ENCODE measurements at regions not wholly inside any gene's neighbourhood (a gene's known extent, or its start where the extent isn't known, plus 50 kb on each side); places are given as distances from the start of the nearest gene placed in this dataset.

DNA sequence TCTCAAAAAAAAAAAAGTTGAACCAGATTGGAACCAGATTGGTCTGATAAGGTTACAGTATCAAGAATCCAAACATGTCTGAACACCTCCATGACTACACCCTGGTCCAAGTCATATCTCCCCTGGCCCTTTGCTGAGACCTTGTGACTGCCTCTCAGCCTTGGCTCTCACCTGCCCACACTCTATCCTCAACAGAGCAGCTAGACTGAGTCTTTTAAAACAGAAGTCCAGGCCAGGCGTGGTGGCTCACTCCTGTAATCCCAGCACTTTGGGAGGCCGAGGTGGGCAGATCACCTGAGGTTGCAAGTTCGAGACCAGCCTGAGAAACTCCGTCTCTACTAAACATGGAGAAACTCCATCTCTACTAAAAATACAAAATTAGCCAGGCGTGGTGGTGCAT lies 91.7 kb downstream of the AIPL1 start:
- TF ChIP-seq, protein P1, sequence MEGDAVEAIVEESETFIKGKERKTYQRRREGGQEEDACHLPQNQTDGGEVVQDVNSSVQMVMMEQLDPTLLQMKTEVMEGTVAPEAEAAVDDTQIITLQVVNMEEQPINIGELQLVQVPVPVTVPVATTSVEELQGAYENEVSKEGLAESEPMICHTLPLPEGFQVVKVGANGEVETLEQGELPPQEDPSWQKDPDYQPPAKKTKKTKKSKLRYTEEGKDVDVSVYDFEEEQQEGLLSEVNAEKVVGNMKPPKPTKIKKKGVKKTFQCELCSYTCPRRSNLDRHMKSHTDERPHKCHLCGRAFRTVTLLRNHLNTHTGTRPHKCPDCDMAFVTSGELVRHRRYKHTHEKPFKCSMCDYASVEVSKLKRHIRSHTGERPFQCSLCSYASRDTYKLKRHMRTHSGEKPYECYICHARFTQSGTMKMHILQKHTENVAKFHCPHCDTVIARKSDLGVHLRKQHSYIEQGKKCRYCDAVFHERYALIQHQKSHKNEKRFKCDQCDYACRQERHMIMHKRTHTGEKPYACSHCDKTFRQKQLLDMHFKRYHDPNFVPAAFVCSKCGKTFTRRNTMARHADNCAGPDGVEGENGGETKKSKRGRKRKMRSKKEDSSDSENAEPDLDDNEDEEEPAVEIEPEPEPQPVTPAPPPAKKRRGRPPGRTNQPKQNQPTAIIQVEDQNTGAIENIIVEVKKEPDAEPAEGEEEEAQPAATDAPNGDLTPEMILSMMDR (IDR thresholded peaks at IDR 0.05; ENCODE audit: insufficient read depth, low read depth, low read length): no peak
- no peak for TF ChIP-seq EZH2 (IDR thresholded peaks at IDR 0.05; ENCODE audit: insufficient read depth, low read length)
